DOHH2 (cell line): ENCODE measurements at regions not wholly inside any gene's neighbourhood (a gene's known extent, or its start where the extent isn't known, plus 50 kb on each side); places are given as distances from the start of the nearest gene placed in this dataset.

Experiments used
- H3F3A ChIP-seq: fragments of 200-600 bp; sonication (generic), shearing (Covaris generic); 2 replicates; pipeline ENCODE4 v1.6.0; 2016; ENCODE audit warnings: antibody characterized with exemption, mild to moderate bottlenecking; ENCODE audit not compliant: control insufficient read depth, insufficient read depth
- H3K27ac ChIP-seq: fragments of 200-600 bp; sonication (generic); 2 replicates; pipeline ENCODE4 v1.5.1; 2014; ENCODE audit warnings: low read depth, mild to moderate bottlenecking, low read length, moderate library complexity
- H3K27me3 ChIP-seq: fragments of 200-600 bp; sonication (generic); 2 replicates; pipeline ENCODE4 v1.6.1; 2014; ENCODE audit warnings: mild to moderate bottlenecking, low read length, mixed read lengths; ENCODE audit not compliant: control insufficient read depth
- H3K36me3 ChIP-seq: fragments of 200-600 bp; sonication (generic); 2 replicates; pipeline ENCODE4 v1.6.1; 2014; ENCODE audit warnings: mild to moderate bottlenecking, low read length, moderate library complexity, mixed read lengths; ENCODE audit not compliant: control insufficient read depth
- H3K4me1 ChIP-seq: fragments of 200-600 bp; sonication (generic); 2 replicates; pipeline ENCODE4 v1.6.1; 2014; ENCODE audit warnings: mild to moderate bottlenecking, low read length, mixed read lengths; ENCODE audit not compliant: control insufficient read depth
- H3K4me2 ChIP-seq: fragments of 200-600 bp; sonication (generic); 2 replicates; pipeline ENCODE4 v1.6.0; 2014; ENCODE audit warnings: mild to moderate bottlenecking, low read length, moderate library complexity
- H3K4me3 ChIP-seq: fragments of 200-600 bp; sonication (generic); 2 replicates; pipeline ENCODE4 v1.5.1; 2014; ENCODE audit warnings: mild to moderate bottlenecking, low read length, mixed read lengths
- H3K79me2 ChIP-seq: fragments of 200-600 bp; sonication (generic); 2 replicates; pipeline ENCODE4 v1.6.1; 2014; ENCODE audit warnings: mild to moderate bottlenecking, low read length, mixed read lengths; ENCODE audit not compliant: control insufficient read depth
- H3K9me2 ChIP-seq: fragments of 200-600 bp; sonication (generic); replicated peaks from 2 replicates; pipeline ENCODE4 v1.6.1; 2014; ENCODE audit warnings: mild to moderate bottlenecking, low read length, mixed read lengths; ENCODE audit not compliant: control insufficient read depth
- H3K9me3 ChIP-seq: fragments of 200-600 bp; sonication (generic); 2 replicates; pipeline ENCODE4 v1.6.1; 2014; ENCODE audit warnings: antibody characterized with exemption, low read length, mixed read lengths; ENCODE audit not compliant: control insufficient read depth, insufficient read depth
- H4K20me1 ChIP-seq: fragments of 200-600 bp; sonication (generic); 2 replicates; pipeline ENCODE4 v1.6.0; 2014; ENCODE audit warnings: low read depth, mild to moderate bottlenecking, antibody characterized with exemption, low read length, moderate library complexity; ENCODE audit not compliant: control insufficient read depth, insufficient read depth
- EZH2phosphoT487 ChIP-seq: fragments of 200-600 bp; sonication (generic); IDR thresholded peaks from 2 replicates; pipeline ENCODE4 v1.6.1; 2017; ENCODE audit warnings: borderline replicate concordance, mild to moderate bottlenecking, antibody characterized with exemption, low read length, moderate library complexity, mixed read lengths
- TF ChIP-seq, protein P1 (sequence below): fragments of 200-600 bp; sonication (generic); IDR thresholded peaks from one replicate; pipeline ENCODE4 v1.5.1; 2014; ENCODE audit warnings: antibody characterized with exemption, mild to moderate bottlenecking, low read depth, low read length; ENCODE audit not compliant: poor library complexity, severe bottlenecking

DNA sequence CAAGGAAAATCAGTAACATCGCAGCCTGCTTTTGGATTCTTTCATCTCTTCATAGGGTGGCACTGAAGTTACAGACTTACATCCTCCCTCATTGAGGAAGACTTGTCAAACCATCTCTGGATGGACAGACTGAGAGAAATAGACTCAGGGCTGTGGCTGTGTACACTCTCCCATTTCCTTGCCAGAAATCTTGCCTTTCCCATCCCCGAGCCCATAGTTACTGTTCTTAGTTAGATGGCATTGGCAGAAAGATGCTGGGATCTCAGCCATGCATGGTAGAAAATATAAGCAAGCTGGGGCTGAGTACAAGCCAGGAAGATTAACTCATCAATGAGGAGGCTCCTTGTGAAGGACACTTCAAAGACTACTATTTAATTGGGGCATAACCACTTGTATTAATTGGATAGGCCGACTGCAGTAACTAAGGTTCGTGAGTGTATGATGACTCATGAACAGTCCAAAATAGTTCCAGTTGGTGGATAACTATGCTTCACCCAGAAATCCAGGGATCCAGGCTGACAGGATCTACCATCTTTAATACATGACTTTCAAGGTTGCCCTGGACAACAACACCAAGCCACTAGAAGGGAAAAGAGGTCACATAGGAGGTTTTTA is 137.9 kb downstream of the TMEM38B start:
- Histone ChIP-seq H3K27me3 (no peaks in the 10 kb centered on the region), H3K4me3 (no peak overlapping the region), H3K4me1 (no peaks in the 10 kb centered on the region), H3F3A (no peaks in the 10 kb centered on the region), H3K36me3 (no peaks in the 10 kb centered on the region), H3K9me3 (no peaks in the 10 kb centered on the region), H3K27ac (no peak overlapping the region), H3K9me2 (no peaks in the 10 kb centered on the region), H4K20me1 (no peaks in the 10 kb centered on the region), H3K4me2 (no peak overlapping the region), H3K79me2 (no peaks in the 10 kb centered on the region)
- TF ChIP-seq, protein P1, sequence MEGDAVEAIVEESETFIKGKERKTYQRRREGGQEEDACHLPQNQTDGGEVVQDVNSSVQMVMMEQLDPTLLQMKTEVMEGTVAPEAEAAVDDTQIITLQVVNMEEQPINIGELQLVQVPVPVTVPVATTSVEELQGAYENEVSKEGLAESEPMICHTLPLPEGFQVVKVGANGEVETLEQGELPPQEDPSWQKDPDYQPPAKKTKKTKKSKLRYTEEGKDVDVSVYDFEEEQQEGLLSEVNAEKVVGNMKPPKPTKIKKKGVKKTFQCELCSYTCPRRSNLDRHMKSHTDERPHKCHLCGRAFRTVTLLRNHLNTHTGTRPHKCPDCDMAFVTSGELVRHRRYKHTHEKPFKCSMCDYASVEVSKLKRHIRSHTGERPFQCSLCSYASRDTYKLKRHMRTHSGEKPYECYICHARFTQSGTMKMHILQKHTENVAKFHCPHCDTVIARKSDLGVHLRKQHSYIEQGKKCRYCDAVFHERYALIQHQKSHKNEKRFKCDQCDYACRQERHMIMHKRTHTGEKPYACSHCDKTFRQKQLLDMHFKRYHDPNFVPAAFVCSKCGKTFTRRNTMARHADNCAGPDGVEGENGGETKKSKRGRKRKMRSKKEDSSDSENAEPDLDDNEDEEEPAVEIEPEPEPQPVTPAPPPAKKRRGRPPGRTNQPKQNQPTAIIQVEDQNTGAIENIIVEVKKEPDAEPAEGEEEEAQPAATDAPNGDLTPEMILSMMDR = no peak
- no peak for TF ChIP-seq EZH2phosphoT487

DNA sequence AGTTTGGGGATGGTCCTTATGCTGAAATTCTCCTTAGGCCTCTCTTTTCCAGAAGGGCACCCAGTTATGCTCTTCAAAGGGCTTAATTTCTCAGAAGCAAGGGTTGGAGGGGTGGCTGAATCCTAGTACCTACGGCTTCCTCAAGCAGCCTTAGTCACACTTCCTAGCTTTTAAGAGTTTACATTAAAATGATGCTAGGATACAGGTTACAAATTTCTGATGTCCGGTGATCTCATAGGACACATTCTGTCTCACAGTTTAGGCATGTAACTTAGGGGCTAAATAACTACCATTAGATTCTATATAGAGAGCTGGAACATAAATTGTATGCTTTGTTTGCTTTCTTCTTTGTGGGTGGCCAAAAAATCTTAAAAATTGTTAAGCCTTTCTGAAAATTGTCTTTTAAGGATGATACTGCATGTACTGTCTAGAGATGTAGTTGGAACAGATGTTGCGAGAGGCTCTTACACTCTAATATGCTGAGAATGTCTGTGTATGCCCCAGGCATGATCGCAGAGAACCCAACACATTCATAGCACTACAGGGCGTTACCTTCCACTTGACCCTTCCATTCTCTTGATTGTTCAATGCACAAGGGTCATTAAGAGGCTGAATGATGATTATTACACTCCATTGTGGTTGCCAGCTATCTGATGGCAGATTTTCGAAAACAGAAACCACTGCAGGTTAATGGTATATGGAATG is 139.1 kb downstream of the TMEM38B start:
- Histone ChIP-seq H3K36me3 (no peaks in the 10 kb centered on the region), H3F3A (no peaks in the 10 kb centered on the region), H3K79me2 (no peaks in the 10 kb centered on the region), H3K27ac (no peak overlapping the region), H3K9me3 (no peaks in the 10 kb centered on the region), H3K27me3 (no peaks in the 10 kb centered on the region), H3K4me1 (no peaks in the 10 kb centered on the region), H3K9me2 (no peaks in the 10 kb centered on the region), H3K4me2 (no peak overlapping the region), H4K20me1 (no peaks in the 10 kb centered on the region), H3K4me3 (no peak overlapping the region)
- no peak for TF ChIP-seq EZH2phosphoT487
- TF ChIP-seq, protein P1 = no peak

DNA sequence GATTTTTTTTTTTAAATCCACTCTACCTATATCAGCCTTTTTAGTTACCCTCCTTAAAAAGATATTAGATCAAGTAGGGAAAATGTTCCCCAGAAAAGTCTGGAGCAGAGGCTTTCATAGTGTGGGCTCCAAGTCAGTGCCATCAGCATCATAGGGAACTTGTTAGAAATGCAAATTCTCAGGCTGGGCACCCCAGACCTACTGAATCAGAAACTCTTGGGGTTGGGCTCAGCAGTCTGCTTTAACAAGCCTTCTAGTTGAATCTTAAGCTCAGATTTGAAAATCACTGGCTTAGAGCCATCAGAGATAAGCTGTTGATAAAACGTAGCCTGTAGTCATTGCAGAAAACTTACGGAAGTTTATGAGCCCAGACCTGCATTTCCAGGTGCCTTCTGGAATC is 140.1 kb downstream of the TMEM38B start:
- H3K27ac ChIP-seq = no peak overlapping the region
- no peaks in the 10 kb centered on the region for H3K36me3 ChIP-seq
- H3K4me2 ChIP-seq = no peak overlapping the region
- H3K9me2 ChIP-seq = no peaks in the 10 kb centered on the region
- H3F3A ChIP-seq = no peaks in the 10 kb centered on the region
- TF ChIP-seq EZH2phosphoT487 = no peak
- TF ChIP-seq, protein P1 = no peak
- no peaks in the 10 kb centered on the region for H3K9me3 ChIP-seq
- H4K20me1 ChIP-seq = no peaks in the 10 kb centered on the region
- H3K27me3 ChIP-seq = no peaks in the 10 kb centered on the region
- no peak overlapping the region for H3K4me3 ChIP-seq
- no peaks in the 10 kb centered on the region for H3K79me2 ChIP-seq
- H3K4me1 ChIP-seq = no peaks in the 10 kb centered on the region
